IPS DF 4.7 (cell line): ENCODE measurements at regions not wholly inside any gene's neighbourhood (a gene's known extent, or its start where the extent isn't known, plus 50 kb on each side); places are given as distances from the start of the nearest gene placed in this dataset.
A peak's percentile ranks its signal among the peaks of the same experiment; 100 is the strongest.
"Not testable (repeated sequence)": the region's sequence is repeated elsewhere in the genome, so short reads cannot be mapped to it uniquely, and the experiment has no call there.

ENCODE experiments used
- DNase-seq: peaks from one replicate; pipeline ENCODE4 v3.0.0-alpha.2; 2013; ENCODE audit warnings: low spot score; ENCODE audit errors: extremely low read depth

DNA sequence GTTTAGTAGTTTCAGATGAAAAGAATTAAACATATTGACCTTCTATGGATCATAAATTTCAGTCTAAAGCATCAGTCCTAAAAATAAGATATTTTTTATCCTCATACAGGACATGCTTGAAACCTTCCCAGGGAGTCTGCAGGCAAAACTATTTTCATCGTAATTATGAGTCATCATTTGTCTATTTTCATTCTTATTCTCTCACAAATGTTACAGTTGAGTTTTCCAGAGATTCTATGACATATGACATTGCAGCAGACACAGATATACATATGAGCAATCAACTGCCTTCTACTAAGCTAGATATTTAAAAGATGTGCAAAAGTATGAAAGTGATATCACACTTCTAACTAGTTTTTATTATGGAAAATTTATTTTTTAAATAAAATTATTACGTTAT lies 398.0 kb downstream of the MAGEB5 start:
- DNase-seq: no peak

DNA sequence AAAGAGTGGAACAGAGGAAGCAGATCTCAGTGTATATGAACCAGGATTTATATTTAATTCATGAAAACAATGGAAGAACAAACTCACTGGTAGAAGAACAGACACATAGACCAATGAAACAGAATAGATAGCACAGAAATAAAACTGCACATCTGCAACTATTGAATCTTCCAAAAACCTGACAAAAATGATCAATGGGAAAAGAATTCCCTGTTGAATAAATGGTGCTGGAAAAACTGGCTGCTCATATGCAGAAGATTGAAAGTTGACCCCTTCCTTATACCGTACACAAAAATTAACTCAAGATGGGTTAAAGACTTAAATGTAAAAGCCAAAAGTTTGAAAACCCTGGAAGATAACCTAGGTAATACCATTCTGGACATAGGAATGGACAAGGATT lies 391.0 kb downstream of the MAGEB5 start:
- no peak for DNase-seq

DNA sequence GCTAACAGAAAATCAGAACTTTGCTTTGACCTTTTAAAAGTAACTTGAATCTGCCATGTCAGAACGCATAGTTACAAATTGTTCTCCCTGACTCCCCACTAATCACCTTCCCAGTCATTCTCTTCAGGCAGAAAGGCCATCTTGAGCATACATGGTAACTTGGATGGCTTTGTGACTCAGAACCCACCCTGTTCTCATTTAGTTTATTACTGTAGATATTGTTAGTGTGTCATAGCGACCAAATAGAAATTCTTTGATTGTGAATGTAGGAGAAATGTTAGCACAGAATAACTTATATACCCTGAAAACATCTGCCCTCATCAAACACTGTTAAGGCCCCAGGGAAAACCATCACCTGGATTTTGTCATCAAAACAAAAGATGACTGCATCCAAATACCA lies 382.0 kb downstream of the MAGEB5 start:
- no peak for DNase-seq

DNA sequence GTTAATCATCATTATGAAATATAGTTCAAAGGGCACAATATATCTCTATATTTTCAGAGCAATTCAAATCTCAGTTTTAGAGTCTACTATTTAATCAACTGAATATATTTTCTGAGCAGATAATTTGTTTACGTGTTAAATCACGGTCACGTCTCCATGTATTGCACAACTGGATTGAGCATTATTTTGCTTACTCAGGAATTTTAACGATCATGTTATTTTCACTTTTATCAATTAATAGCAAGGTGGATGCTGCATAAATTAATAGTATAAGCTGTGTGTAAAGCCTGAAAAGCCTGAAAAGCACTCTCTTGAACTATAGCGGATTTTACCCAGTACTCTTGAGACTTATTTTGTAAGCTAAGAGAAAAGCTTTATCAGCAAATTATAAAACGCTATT lies 374.9 kb downstream of the MAGEB5 start:
- no peak for DNase-seq

DNA sequence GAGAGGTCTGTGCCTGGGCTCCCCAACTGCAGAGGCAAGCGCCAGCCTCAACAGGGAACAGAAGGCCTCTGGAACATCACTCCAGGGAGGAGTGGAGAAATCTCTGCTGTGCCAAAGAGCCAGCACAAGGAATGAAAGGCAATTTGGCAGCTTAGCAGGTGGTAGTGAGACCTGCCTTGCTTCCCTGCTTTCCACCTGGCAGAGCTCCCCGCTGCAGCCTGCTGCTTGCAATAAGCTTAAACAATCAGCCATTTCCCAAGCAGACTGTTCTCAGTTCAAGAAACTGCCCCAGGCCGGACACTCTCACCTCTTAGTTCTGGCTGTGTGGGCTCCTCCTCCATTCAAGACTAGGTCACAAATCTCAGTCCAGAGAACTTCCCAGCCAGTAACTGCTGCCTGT lies 370.6 kb downstream of the MAGEB5 start:
- DNase-seq: no peak

DNA sequence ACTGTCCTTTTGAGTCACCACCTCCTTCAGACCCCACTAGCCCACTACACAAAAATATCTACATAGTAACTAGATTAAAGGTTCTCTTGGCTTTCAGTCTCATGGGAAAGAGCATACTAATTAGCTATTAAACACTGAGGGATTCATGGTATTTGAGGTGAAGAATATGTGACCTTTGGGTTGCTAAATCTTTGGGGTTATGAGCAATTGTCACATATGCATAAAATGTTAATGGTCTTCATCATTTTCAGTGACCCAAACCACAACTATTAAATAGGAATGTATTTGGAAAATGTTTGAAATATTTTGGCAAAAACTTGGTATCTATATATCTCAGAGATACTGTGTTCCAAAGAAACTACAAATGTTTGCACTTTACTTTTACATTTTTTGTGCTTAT lies 365.1 kb downstream of the MAGEB5 start:
- no peak for DNase-seq

DNA sequence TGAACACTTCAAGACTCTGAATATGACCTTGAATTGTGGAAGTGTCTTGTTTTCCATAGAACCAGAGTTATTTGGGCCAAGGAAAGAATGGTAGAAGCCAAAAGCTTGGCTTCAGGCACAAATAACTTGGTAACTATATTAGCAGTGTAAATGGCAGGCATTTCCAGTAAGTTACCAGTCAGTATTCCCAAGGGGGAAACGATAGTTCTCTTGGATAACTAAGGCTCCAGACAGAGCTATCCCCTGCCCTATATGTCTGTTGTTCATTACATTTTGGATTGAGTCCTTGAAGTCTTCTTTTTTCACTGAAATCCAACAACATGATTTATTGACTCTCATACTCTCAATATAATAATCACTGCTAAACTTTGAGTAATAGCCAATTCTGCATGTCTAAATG lies 364.1 kb downstream of the MAGEB5 start:
- DNase-seq: no peak

DNA sequence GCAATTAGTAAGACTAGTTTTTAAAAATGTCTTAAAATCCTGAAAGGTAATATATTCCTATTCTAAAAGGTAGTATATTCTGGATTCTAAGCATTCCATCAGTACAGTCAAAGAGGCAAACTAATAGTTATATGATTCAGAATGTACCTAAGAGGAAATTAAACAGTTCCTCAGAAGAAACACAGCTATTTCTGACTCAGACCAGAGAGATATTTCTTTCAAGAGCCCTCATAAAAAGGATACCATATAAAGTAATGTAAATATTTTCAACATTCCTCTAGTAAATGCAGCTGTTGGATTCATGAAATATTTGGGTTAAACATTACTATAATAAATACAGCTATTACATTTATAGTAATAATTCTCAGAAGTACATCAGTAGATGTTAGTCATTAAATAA lies 358.3 kb downstream of the MAGEB5 start:
- no peak for DNase-seq

DNA sequence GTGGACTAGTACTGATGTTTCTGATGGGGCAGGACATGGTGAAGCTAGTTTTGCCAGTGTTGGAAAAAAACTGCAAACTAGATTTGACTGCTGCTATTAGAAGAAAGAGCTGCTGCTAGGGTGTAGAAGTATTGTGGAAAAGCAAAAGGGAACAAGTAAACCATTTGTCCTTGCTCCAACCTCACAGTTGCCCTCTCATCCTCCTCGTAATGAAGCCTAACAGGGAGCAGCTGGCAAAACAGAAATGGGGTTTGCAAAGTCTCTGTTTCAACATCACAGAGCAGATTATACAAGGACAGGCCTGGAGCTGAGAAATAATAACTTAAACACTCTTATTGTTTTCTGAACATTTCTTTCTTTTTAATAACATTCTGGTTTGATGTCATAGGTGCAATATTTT lies 346.2 kb downstream of the MAGEB5 start:
- no peak for DNase-seq

DNA sequence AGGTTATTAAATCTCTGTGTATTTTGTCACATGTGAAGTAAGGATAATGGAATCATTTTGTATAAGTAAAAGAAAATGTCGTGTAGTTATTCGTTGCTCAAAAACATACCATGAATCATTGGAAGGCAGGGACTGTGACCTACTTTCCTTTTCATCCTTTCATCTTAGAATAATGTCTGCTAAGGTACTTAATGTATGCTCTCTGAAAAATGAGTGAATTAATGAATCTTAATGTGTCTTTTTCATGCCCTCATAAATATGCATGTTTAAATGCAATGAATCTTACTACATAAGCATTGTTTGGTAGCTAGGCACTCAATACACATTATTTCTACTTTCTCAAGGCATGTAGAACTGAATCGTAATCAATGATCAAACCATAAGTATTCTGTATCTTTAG lies 343.9 kb downstream of the MAGEB5 start:
- DNase-seq: no peak

DNA sequence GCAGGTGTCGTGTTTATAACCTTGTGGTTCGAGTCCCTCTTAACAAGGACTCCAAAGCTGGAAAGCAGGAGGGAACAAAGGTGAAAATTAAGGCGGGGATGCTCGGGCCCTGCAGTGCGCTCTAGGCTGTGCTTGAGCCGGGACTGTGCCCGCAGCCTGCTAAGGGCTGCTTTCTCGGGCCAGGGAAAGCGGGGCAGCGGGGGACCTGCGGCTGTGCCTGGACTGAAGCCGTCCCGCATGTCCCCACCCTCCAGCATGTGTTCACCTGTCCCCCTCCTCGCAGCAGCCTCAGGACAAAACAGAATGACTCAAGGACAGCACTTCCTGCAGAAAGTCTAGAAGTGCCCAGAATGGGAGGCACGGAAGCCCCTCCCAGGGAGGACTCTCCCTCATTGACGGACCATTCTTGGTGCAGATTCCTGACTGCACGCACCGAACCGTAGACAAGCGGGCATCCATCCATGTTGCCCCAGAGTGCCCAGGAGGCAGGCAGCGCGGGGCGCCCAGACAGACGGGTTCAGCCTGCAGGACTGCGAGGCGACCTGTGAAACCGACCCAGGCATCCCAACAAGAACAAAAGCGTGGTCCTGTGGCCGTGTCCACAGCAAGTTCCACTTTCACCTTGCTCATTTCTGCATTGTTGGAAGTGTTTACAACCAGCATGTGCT lies 342.9 kb downstream of the MAGEB5 start:
- DNase-seq: no peak

DNA sequence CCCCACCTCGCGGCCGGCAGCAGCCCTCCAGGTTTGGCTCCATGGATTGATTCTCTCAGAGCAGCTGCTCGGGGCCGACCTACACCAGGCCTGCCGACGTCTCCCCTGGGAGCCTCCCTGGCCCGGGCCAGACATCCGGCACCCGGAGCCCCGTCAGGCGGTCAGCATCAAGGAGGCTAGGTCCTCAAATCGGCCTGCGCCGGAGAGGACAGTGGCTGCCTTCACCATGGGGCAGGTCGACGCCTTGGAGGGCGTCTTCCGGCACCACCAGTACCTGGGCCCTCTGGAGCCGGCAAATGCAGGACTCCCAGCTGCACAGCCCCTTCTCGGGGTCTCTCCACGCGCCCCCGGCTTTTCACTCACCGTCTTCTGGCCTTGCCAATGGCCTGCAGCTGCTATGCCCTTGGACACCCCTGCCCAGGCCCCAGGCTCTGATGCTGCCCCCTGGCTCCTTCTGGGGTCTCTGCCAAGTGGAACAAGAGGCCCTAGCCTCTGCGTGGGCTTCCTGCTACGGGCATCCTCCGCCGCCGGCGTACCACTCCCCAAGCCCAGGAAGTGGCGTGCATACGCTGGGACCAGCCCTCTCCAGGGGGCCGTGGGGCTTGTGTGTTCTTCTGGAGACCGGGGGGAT lies 341.8 kb downstream of the MAGEB5 start:
- DNase-seq: no peak

DNA sequence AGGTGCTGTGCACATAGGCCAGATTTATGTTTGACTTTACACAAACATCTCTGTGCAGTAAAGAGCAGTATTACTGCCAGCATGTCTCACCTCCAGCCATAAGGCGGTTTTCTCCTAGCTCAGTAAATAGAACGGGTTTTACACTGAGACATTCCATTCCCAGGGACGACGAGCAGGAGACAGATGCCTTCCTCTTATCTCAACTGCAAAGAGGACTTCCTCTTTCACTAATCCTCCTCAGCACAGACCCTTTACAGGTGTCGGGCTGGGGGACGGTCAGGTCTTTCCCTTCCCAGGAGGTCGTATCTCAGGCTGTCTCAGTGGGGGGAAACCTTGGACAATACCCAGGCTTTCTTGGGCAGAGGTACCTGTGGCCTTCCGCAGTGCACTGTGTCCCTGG lies 309.8 kb downstream of the MAGEB5 start:
- DNase-seq: not testable (repeated sequence)

DNA sequence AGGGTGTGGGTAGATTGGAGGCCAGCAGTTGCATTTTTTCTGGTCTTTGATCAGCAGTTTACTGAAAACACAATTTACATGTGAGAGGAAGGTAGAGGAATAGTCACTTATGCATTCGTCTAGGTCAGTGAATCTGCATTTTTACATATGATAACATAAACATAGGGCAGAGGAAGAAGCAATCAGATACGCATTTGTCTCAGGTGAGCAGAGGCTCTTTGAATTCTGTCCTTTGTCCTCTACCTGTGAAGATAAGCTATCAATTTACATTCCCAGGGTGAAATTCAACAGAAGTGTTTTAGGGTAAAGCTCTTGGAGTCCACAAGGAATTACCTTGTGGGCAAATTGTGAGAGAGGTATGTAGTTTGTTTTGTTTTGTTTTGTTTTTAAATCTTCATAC lies 306.5 kb downstream of the MAGEB5 start:
- peak; percentile 25 for DNase-seq

DNA sequence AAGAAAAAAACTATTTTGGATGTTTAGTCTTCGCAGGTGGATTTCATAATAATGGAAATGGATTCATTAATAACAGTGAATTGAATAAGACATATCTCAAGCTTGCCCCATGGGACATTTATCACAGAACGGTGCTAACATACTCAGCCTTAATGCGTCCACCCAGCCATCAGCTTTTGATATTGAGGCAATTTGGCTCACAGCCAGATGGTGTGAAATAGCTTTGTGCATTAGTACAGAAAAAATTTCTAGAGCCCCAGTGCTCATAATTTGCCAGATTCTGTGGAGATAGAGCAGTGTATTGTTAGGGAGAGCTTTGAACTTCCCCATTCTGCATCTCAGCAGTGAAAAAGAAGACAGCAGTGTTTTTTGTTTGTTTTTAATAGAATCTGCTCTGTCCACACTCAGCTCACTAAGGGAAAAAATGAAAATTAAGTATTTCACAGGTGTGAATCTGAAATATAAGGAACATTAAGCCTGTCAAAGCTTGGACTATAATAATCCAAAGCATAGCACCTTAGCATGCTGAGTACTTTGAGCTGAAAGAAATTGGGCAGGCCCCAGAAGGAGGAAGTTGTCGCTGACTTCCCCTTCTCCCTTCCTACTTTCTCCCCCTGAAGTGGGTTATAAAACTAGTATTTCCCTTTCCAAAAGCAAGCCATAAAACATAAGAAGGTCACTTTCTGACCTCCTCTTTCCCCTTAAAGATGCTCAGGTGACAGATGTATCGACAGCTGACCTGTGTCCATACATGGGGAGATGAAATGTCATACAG lies 295.8 kb downstream of the MAGEB5 start:
- DNase-seq: no peak

DNA sequence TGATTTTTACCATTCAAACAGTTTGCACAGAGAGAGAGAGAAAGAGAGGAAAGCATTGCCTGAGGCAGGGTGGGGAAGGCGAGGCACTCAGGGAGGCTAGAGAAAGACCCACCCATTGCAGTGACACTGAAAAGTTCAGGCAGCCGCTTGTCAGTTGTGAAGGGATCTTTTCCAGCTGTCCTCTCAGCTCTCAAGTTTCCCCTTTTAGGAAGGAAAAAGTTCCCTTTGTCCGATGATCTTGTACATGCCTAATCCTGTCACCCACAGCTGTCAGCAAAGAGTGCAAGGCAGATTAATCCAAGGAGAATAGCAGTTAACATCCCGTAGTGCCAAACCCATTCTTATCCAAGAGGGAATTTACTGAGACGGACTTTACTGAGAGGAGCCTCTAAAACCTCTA lies 255.0 kb downstream of the MAGEB5 start:
- DNase-seq: no peak

DNA sequence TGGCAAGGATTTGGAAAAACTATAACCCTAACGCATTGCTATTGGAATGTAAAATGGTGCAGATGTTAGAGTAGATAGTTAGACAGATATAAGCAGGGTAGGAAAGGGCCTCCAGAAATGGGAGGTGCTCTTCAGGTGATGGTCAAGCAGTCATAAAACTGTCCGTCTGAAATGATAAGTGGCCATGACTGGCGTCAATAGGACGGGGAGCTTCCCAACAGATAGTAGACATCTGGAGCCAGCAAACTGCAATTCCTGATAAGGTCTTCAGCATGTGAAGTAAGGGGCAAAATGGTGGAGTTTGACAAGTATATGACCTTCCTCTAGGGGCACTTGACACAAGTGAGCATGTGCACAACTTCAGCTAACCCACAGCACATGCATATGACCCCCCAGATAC lies 250.4 kb downstream of the MAGEB5 start:
- DNase-seq: no peak

DNA sequence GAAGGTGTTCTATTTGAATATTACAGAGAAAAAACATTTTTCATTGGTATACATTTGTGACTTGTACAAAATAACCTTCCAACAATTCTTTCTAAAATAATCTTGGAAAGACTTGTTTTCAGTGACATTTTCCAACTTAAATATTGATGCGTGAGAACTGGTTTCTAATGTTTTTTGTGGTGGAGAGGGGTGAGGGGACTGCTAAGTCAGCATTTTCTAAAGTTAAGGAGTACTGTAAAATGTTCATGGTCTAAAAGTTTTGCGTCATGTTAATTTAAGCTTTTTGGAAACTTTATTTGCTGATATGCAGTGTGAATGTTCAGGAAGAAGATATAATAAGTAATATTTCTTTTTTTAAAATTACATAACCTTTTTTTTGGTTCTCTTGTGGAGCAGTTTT lies 229.3 kb downstream of the MAGEB5 start:
- DNase-seq: no peak

DNA sequence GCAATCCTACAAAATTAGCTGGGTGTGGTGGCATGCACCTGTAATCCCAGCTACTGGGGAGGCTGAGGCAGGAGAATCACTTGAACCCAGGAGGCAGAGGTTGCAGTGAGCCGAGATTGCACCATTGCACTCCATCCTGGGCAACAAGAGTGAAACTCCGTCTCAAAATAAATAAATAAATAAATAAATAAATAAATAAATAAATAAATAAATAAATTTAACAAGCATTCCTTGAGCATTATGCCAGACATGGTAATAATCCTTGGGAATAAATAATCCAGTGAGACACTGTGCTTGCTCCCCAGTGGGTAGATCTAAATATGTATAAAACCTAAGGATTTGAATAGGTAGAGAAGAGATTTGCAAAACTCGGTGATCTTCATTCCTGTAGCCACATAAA lies 228.4 kb downstream of the MAGEB5 start:
- not testable (repeated sequence) for DNase-seq

DNA sequence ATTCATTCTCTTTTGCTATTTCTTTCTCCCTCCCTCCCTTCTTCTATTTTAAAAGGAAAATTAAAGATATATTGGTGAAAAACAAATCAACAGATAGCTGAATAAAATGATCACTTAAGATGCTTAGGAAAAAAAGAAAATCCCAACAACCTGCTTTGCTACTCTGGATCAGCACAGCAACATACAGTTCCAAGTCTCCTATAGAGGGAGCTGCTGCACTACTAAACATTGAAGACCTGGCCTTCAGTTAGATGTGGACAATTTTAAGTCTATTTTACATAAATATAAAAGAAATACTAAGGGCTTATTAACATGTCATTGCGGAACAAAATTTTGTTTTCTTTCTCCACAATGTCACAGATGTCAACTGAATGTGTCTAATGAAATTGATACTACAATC lies 226.4 kb downstream of the MAGEB5 start:
- DNase-seq: no peak

DNA sequence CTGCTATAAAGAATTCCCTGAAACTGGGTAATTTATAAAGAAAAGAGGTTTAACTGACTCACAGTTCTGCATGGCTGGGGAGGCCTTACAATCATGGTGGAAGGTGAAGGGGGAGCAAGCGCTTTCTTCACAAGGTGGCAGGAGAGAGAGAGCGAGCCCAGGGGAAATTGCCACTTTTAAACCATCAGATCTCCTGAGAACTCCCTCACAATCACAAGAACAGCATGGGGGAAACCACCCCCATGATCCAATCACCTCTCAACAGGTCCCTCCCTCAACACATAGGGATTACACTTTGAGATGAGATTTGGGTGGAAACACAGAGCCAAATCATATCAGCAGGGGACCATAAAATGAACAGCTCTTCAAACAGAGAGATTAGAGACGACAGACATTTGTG lies 198.6 kb downstream of the MAGEB5 start:
- no peak for DNase-seq

DNA sequence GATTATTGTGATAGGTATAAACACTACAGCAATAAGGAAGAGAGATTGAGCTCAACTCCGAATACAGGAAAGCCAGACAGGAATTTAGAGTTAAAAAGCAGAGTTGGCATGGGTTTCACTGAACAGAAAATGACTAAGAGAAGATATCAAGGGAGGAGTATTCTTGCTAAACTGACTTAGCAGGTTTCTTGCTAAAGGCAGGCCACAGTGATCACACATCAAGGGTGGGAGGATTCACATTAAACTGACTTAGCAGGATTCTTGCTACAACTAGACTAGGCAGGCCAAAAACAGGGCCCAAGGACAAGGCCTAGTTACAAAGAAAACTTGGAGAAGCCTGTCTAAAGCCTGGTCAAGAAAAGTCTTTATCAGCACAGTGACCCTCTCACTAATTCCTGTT lies 195.1 kb downstream of the MAGEB5 start:
- no peak for DNase-seq

DNA sequence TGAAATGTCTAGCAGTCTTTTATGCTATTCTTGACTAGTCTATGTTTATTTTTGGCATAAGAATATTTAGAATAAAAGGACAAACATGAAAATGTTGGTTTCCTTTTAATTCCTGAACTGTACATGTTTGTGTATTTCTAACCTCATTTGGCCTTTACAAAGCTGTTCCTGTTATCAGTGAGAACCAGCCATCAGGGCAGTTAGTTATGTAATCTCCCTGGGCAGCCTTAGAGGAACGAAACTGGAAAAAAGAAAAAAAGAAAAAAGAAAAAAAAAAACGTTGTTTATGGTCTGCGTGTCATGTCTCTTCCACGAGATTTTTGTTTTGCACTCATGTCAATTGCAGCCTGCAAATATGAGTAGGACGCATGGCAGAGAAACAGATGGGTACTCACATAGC lies 193.7 kb downstream of the MAGEB5 start:
- DNase-seq: no peak
